Cardiac fibroblast (primary cell): ENCODE measurements at regions not wholly inside any gene's neighbourhood (a gene's known extent, or its start where the extent isn't known, plus 50 kb on each side); places are given as distances from the start of the nearest gene placed in this dataset.

ENCODE experiments used
- DNase-seq, 2 donors: peaks; one replicate each; pipeline versions ENCODE4 v3.0.0 to v3.0.0-alpha.2; 2010; ENCODE audit warnings: low read depth in 2 of 2
- H3K4me3 ChIP-seq, 2 donors: replicated peaks in 1 of 2; 1 replicate in 1 of 2; 2 replicates in 1 of 2; pipeline ENCODE4 v1.5.1; 2011; ENCODE audit warnings: low read depth in 2 of 2, low read length in 2 of 2, mild to moderate bottlenecking in 2 of 2, moderate library complexity in 1 of 2
- CTCF ChIP-seq: IDR thresholded peaks from one replicate; pipeline ENCODE4 v1.5.1; 2011; ENCODE audit warnings: low read depth, mild to moderate bottlenecking, low read length, inconsistent platforms

- DNase-seq: no peak
- no peak overlapping the region for H3K4me3 ChIP-seq
- TF ChIP-seq CTCF: no peak
These were observed 350.0 kb upstream of the ISL1 start for GRCh38 chr5:51033215-51033614.

GRCh38 chr5:51034222-51034901, 348.9 kb upstream of the ISL1 start:
- no peak for TF ChIP-seq CTCF

GRCh38 chr5:51039424-51040329, 343.6 kb upstream of the ISL1 start:
- no peak for DNase-seq
- no peak overlapping the region for H3K4me3 ChIP-seq
- TF ChIP-seq CTCF: no peak

More at GRCh38 chr5:51034222-51034901, 348.9 kb upstream of the ISL1 start:
- no peak for DNase-seq
- H3K4me3 ChIP-seq: no peak overlapping the region

- DNase-seq: no peak
- no peak overlapping the region for H3K4me3 ChIP-seq
- no peak for TF ChIP-seq CTCF
These were observed 339.5 kb upstream of the ISL1 start for GRCh38 chr5:51043745-51044144.

- no peak for TF ChIP-seq CTCF
- no peak for DNase-seq
- no peak overlapping the region for H3K4me3 ChIP-seq
These were observed 335.9 kb upstream of the ISL1 start for GRCh38 chr5:51047369-51047768.

GRCh38 chr5:51053361-51053760, 329.9 kb upstream of the ISL1 start:
- TF ChIP-seq CTCF: no peak
- DNase-seq: no peak
- H3K4me3 ChIP-seq: no peak overlapping the region
